Body of pancreas (tissue), 4 donors: ENCODE measurements at regions not wholly inside any gene's neighbourhood (a gene's known extent, or its start where the extent isn't known, plus 50 kb on each side); places are given as distances from the start of the nearest gene placed in this dataset.

Experiments
- POLR2A ChIP-seq, 3 donors: fragments of 450-650 bp; IDR thresholded peaks; one replicate each; pipeline ENCODE4 v1.6.1; 2016; ENCODE audit warnings: antibody characterized with exemption in 3 of 3, mild to moderate bottlenecking in 2 of 3
- TF ChIP-seq, protein P1 (sequence below), 7 experiments: fragments of 450-650 bp in 4 of 7; fragments of 200-600 bp in 3 of 7; sonication (generic) in 3 of 7; IDR thresholded peaks; one replicate each; pipeline ENCODE4 v1.5.1; 2016 to 2019; ENCODE audit warnings: antibody characterized with exemption in 7 of 7

DNA sequence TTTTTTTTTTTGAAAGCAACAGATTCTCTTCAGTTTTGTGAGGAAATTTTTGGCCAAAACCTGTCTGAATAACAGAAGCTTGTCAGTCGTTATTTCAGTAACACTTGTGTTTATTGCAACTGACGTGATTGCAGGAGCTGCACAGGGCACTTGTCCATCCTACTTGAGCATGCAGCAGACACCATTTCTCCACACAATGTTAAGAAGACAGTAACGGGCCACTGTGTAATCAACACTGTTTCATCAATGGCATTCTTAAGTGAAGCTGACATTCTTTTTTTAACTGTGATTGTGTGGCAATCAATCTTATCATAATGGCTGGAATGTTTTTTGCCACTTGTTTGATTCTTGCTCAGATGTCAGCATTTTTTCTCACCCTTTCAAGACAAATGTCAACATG is 50.1 kb upstream of the PIEZO2 start:
- TF ChIP-seq, protein P1, sequence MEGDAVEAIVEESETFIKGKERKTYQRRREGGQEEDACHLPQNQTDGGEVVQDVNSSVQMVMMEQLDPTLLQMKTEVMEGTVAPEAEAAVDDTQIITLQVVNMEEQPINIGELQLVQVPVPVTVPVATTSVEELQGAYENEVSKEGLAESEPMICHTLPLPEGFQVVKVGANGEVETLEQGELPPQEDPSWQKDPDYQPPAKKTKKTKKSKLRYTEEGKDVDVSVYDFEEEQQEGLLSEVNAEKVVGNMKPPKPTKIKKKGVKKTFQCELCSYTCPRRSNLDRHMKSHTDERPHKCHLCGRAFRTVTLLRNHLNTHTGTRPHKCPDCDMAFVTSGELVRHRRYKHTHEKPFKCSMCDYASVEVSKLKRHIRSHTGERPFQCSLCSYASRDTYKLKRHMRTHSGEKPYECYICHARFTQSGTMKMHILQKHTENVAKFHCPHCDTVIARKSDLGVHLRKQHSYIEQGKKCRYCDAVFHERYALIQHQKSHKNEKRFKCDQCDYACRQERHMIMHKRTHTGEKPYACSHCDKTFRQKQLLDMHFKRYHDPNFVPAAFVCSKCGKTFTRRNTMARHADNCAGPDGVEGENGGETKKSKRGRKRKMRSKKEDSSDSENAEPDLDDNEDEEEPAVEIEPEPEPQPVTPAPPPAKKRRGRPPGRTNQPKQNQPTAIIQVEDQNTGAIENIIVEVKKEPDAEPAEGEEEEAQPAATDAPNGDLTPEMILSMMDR (IDR thresholded peaks at IDR 0.05) = no peak
- TF ChIP-seq POLR2A (IDR thresholded peaks at IDR 0.05) = no peak
